ENCODE measurements at regions not wholly inside any gene's neighbourhood (a gene's known extent, or its start where the extent isn't known, plus 50 kb on each side); places are given as distances from the start of the nearest gene placed in this dataset.

DNA sequence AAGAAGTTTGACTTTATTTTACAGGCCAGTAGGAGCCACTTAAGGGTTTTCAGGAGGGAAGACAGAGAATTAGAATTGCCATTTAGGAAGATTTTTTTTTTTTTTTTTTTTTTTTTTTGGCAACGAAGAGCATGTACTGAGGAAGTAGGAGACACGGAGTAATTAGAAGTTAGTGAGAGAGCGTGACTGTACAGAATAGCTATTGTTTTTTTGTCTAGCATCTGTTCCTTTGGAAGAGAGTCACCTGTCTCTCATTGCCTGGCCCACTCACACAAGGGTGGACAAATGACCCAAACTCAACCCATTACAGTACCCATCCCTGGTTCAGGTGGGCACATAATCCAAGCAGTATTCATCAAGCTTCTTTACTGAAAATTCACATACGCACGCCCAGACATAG is 166.7 kb downstream of the LACC1 start:
- TF ChIP-seq, protein P1, sequence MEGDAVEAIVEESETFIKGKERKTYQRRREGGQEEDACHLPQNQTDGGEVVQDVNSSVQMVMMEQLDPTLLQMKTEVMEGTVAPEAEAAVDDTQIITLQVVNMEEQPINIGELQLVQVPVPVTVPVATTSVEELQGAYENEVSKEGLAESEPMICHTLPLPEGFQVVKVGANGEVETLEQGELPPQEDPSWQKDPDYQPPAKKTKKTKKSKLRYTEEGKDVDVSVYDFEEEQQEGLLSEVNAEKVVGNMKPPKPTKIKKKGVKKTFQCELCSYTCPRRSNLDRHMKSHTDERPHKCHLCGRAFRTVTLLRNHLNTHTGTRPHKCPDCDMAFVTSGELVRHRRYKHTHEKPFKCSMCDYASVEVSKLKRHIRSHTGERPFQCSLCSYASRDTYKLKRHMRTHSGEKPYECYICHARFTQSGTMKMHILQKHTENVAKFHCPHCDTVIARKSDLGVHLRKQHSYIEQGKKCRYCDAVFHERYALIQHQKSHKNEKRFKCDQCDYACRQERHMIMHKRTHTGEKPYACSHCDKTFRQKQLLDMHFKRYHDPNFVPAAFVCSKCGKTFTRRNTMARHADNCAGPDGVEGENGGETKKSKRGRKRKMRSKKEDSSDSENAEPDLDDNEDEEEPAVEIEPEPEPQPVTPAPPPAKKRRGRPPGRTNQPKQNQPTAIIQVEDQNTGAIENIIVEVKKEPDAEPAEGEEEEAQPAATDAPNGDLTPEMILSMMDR (IDR thresholded peaks at IDR 0.05 in 4 of 5, conservative IDR thresholded peaks at IDR 0.05 in 1 of 5): no peak
- TF ChIP-seq POLR2A (IDR thresholded peaks at IDR 0.05): no peak
- Histone ChIP-seq H3K4me3 (no peak overlapping the region), H3K36me3 (no peaks in the 10 kb centered on the region), H3K9me3 (no peaks in the 10 kb centered on the region), H3K27ac (no peak overlapping the region), H3K27me3 (no peaks in the 10 kb centered on the region), H3K4me1 (peaks cover 0 to 4% of the 10 kb centered on the region in 2 donors)
- DNase-seq: no peak
- intact Hi-C loops (cut with DNase I; ENCODE audit: low total_unique reads): loop anchor here (5.0 kb wide), 1 partner anchor 139 kb away; no protein-coding TSS in a partner anchor
- ATAC-seq: no peak
- in situ Hi-C loops (cut with MboI; ENCODE audit: low sequenced_read_pairs in 4 of 4): loop anchor here in 3 of 4 donors (5.0 to 25.0 kb wide), 4 partner anchors 134 to 388 kb away; no protein-coding TSS in a partner anchor

DNA sequence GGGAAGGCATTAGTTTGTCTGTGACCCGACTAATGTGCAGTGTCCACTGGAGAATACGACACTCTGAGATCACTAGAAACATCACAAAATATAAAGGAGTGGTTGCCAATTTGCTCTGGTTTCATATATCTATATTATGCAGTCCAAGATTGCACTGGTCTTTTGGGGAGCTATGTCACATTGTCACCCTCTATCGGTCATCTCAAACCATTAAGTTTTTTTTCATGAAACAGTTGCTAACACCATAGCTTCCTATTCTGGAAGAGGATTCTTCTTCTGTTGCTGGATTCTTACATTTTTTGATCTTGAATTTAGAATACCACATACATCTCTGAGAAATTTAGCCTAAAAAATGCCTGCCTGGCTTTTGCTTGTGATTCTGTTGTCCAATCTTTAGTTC is 168.6 kb downstream of the LACC1 start:
- Histone ChIP-seq H3K4me3 (no peak overlapping the region), H3K9me3 (no peaks in the 10 kb centered on the region), H3K27me3 (no peaks in the 10 kb centered on the region), H3K4me1 (peaks cover 0 to 4% of the 10 kb centered on the region in 2 donors), H3K27ac (no peak overlapping the region), H3K36me3 (no peaks in the 10 kb centered on the region)
- no peak for DNase-seq
- no peak for ATAC-seq
- TF ChIP-seq, protein P1 (IDR thresholded peaks at IDR 0.05 in 4 of 5, conservative IDR thresholded peaks at IDR 0.05 in 1 of 5): peak in 1 of 5 experiments; percentile 8
- TF ChIP-seq POLR2A (IDR thresholded peaks at IDR 0.05): no peak
- in situ Hi-C loops (cut with MboI; ENCODE audit: low sequenced_read_pairs in 4 of 4): loop anchor here in 3 of 4 donors (5.0 to 25.0 kb wide), 4 partner anchors 136 to 386 kb away; no protein-coding TSS in a partner anchor
- intact Hi-C loops (cut with DNase I; ENCODE audit: low total_unique reads): loop anchor here (5.0 kb wide), 1 partner anchor 141 kb away; no protein-coding TSS in a partner anchor

DNA sequence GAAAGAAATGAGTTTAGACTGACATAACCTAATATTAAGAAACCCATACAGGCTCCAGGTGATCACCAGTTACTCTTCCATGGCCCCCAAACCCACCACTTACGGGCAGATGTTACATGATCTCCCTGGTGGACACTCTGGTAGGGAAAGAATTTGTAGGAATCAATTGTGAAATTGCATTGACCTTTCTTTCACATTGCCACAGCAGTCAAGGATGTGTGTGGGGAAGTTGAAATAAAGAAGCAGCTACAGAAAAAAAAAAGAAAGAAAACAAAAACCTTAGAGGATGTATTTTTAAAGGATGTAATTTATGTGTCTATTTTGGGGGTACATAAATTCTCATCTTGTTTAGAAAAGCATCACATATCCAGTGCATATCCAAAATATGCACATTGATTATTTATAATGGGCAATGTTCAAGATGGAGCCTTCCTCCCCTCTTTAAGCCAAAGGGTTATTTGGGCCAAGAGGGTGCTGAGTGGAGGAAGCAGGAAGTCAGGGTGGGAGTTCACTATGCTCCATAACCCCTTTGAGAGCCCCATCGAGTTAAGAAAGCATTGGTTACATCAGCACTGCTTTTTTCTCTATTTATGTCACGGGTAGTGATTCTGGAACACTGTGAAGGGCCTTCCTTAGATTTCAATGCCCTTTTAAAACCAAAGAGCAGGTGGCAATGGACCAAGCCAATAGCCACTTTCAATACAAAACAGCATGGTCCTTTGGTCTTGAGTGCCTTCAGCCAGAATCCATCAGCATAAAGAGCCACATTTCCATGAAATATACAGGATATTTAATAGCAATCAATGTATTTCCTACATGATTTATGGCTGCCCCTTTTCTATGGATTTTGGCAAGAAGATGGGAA is 169.6 kb downstream of the LACC1 start:
- no peaks in the 10 kb centered on the region for H3K27me3 ChIP-seq
- in situ Hi-C loops (cut with MboI; ENCODE audit: low sequenced_read_pairs in 4 of 4) (loop anchor here in 3 of 4 donors (5.0 to 25.0 kb wide), 4 partner anchors 137 to 385 kb away; no protein-coding TSS in a partner anchor), intact Hi-C loops (cut with DNase I; ENCODE audit: low total_unique reads) (loop anchor here (5.0 kb wide), 1 partner anchor 142 kb away; no protein-coding TSS in a partner anchor)
- no peak overlapping the region for H3K4me3 ChIP-seq
- no peaks in the 10 kb centered on the region for H3K9me3 ChIP-seq
- TF ChIP-seq, protein P1 (IDR thresholded peaks at IDR 0.05 in 4 of 5, conservative IDR thresholded peaks at IDR 0.05 in 1 of 5): no peak
- TF ChIP-seq POLR2A (IDR thresholded peaks at IDR 0.05): no peak
- DNase-seq: no peak
- no peak overlapping the region for H3K27ac ChIP-seq
- H3K4me1 ChIP-seq: peaks cover 0 to 4% of the 10 kb centered on the region in 2 donors
- H3K36me3 ChIP-seq: no peaks in the 10 kb centered on the region
- ATAC-seq: no peak

DNA sequence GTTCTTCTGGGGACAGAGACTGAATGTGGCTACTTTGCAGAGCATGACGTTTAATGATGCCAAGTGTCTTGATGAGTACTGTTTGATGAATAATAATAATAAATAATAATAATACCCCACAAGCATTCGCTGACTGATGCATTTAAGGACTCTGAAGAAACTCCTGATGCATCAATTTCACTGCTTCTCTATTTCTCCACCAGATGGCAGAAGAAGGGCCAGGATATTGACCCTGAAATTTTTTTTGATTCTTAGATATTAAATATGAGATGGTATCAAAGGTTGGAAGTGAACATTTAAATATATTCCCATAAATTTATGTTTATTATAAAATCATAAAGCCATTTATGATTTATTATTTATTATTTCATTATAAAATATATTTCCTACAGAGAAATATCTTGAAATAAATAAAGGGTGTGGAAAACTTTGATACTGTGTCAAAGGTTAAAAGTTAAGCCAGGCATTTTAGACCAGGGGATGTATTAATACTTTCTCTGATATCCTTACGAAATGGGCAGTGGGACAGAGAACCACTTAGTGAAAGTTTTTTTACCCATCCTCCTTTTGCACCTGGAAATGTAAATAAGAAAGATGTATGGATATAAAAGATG is 170.9 kb downstream of the LACC1 start:
- ATAC-seq (peak; percentile 58 to 70), DNase-seq (no peak)
- Histone ChIP-seq H3K27ac (no peak overlapping the region), H3K4me1 (peaks cover 0 to 4% of the 10 kb centered on the region in 2 donors), H3K27me3 (no peaks in the 10 kb centered on the region), H3K4me3 (no peak overlapping the region), H3K36me3 (no peaks in the 10 kb centered on the region), H3K9me3 (no peaks in the 10 kb centered on the region)
- in situ Hi-C loops (cut with MboI; ENCODE audit: low sequenced_read_pairs in 4 of 4): loop anchor here in 3 of 4 donors (5.0 to 10.0 kb wide), 2 partner anchors 384 to 387 kb away; no protein-coding TSS in a partner anchor
- intact Hi-C loops (cut with DNase I; ENCODE audit: low total_unique reads): loop anchor here (1.0 to 5.0 kb wide), 3 partner anchors 77 to 388 kb away; no protein-coding TSS in a partner anchor
- TF ChIP-seq, protein P1 (IDR thresholded peaks at IDR 0.05 in 4 of 5, conservative IDR thresholded peaks at IDR 0.05 in 1 of 5): peak; percentile 62 to 87 (median 73)
- TF ChIP-seq POLR2A (IDR thresholded peaks at IDR 0.05): no peak
